ENCODE measurements at regions not wholly inside any gene's neighbourhood (a gene's known extent, or its start where the extent isn't known, plus 50 kb on each side); places are given as distances from the start of the nearest gene placed in this dataset.

- TF ChIP-seq POLR2A (IDR thresholded peaks at IDR 0.05; ENCODE audit: low read length) (no peak), CTCF (IDR thresholded peaks at IDR 0.05) (no peak), MYC (IDR thresholded peaks at IDR 0.05; ENCODE audit: borderline replicate concordance, low read length) (no peak), EP300 (IDR thresholded peaks at IDR 0.05) (no peak), MAX (IDR thresholded peaks at IDR 0.05) (no peak), POLR2AphosphoS2 (conservative IDR thresholded peaks at IDR 0.05; ENCODE audit: low read length) (no peak), JUN (IDR thresholded peaks at IDR 0.05) (no peak), RAD21 (conservative IDR thresholded peaks at IDR 0.05 in 1 of 2, IDR thresholded peaks at IDR 0.05 in 1 of 2) (no peak), FOSL2 (IDR thresholded peaks at IDR 0.05) (no peak), FOSL2 (CRISPR knock-in tag; IDR thresholded peaks at IDR 0.05) (no peak), TP53 (CRISPR knock-in tag; IDR thresholded peaks at IDR 0.05) (no peak), JUNB (IDR thresholded peaks at IDR 0.05) (no peak), ESRRA (IDR thresholded peaks at IDR 0.05; ENCODE audit: borderline replicate concordance, low read length) (no peak)
- TF ChIP-seq, protein P1, sequence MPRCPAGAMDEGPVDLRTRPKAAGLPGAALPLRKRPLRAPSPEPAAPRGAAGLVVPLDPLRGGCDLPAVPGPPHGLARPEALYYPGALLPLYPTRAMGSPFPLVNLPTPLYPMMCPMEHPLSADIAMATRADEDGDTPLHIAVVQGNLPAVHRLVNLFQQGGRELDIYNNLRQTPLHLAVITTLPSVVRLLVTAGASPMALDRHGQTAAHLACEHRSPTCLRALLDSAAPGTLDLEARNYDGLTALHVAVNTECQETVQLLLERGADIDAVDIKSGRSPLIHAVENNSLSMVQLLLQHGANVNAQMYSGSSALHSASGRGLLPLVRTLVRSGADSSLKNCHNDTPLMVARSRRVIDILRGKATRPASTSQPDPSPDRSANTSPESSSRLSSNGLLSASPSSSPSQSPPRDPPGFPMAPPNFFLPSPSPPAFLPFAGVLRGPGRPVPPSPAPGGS (IDR thresholded peaks at IDR 0.05), result no peak
- TF ChIP-seq, protein P2, sequence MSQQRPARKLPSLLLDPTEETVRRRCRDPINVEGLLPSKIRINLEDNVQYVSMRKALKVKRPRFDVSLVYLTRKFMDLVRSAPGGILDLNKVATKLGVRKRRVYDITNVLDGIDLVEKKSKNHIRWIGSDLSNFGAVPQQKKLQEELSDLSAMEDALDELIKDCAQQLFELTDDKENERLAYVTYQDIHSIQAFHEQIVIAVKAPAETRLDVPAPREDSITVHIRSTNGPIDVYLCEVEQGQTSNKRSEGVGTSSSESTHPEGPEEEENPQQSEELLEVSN (IDR thresholded peaks at IDR 0.05; ENCODE audit: borderline replicate concordance, low read depth), result no peak
These were observed 699.3 kb downstream of the INHBA start for GRCh38 chr7:41003611-41003940.

Measured in A549 (cell line).